HCT116 (cell line): ENCODE measurements at regions not wholly inside any gene's neighbourhood (a gene's known extent, or its start where the extent isn't known, plus 50 kb on each side); places are given as distances from the start of the nearest gene placed in this dataset.

Source experiments
- EGR1 ChIP-seq: IDR thresholded peaks from 2 replicates; pipeline ENCODE4 v1.6.1; 2012; ENCODE audit warnings: low read depth
- EZH2 ChIP-seq: fragments of 200-600 bp; sonication (generic); IDR thresholded peaks from 2 replicates; pipeline ENCODE4 v1.6.1; 2017; ENCODE audit warnings: antibody characterized with exemption, mixed run types
- EZH2phosphoT487 ChIP-seq: fragments of 200-600 bp; IDR thresholded peaks from 2 replicates; pipeline ENCODE4 v1.6.1; 2018; ENCODE audit warnings: antibody characterized with exemption, borderline replicate concordance
- POLR2A ChIP-seq: IDR thresholded peaks from 2 replicates; pipeline ENCODE4 v1.7.0; 2011; ENCODE audit warnings: borderline replicate concordance; ENCODE audit not compliant: insufficient read depth, insufficient read length; ENCODE audit errors: extremely low read depth
- POLR2AphosphoS5 ChIP-seq: IDR thresholded peaks from 2 replicates; pipeline ENCODE4 v1.6.1; 2011; ENCODE audit warnings: mild to moderate bottlenecking, low read depth, low read length, moderate library complexity
- RAD21 ChIP-seq: IDR thresholded peaks from 2 replicates; pipeline ENCODE4 v1.6.1; 2012; ENCODE audit warnings: low read depth, mild to moderate bottlenecking
- SP1 ChIP-seq: IDR thresholded peaks from 2 replicates; pipeline ENCODE4 v1.6.1; 2012; ENCODE audit warnings: low read depth
- TF ChIP-seq, protein P1 (sequence below), 3 experiments: fragments of 200-600 bp in 1 of 3; sonication (generic) in 1 of 3; IDR thresholded peaks in 2 of 3; conservative IDR thresholded peaks in 1 of 3; 2 replicates each; pipeline ENCODE4 v1.5.1; 2012 to 2017; ENCODE audit warnings: low read depth in 2 of 3, low read length in 2 of 3, antibody characterized with exemption in 1 of 3, borderline replicate concordance in 1 of 3, control low read depth in 1 of 3, mild to moderate bottlenecking in 1 of 3, mixed read lengths in 1 of 3, mixed run types in 1 of 3, moderate library complexity in 1 of 3; ENCODE audit not compliant: insufficient read depth in 1 of 3
- TF ChIP-seq, protein P2 (sequence below): IDR thresholded peaks from 2 replicates; pipeline ENCODE4 v1.6.1; 2012

DNA sequence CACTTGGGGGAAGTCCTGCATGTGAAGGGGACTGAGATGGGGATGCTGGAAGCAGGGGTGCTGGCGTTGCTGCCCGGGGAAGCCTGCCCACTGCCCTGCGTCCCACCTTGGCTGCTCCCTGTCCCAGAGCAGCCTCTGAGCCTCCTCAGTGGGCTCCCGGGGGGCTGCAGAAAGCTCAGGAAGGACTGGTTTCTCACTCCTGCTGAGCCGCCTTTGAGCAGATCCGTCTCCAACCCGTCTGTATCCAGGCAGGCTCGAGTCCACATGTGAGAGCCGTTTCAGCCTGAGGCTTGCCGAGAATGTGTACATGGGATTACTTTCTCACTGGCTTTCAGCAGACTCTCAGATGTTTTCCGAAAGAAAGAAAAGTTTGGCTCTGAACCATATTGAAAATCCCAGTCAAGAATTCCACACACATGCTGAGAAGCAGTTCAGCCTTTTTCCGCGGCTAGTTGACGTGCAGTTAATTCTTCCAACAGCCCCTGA lies 95.3 kb upstream of the COL5A1 start:
- TF ChIP-seq, protein P1, sequence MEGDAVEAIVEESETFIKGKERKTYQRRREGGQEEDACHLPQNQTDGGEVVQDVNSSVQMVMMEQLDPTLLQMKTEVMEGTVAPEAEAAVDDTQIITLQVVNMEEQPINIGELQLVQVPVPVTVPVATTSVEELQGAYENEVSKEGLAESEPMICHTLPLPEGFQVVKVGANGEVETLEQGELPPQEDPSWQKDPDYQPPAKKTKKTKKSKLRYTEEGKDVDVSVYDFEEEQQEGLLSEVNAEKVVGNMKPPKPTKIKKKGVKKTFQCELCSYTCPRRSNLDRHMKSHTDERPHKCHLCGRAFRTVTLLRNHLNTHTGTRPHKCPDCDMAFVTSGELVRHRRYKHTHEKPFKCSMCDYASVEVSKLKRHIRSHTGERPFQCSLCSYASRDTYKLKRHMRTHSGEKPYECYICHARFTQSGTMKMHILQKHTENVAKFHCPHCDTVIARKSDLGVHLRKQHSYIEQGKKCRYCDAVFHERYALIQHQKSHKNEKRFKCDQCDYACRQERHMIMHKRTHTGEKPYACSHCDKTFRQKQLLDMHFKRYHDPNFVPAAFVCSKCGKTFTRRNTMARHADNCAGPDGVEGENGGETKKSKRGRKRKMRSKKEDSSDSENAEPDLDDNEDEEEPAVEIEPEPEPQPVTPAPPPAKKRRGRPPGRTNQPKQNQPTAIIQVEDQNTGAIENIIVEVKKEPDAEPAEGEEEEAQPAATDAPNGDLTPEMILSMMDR (IDR thresholded peaks at IDR 0.05 in 2 of 3, conservative IDR thresholded peaks at IDR 0.05 in 1 of 3; ENCODE audit: borderline replicate concordance in 1 of 3, insufficient read depth in 1 of 3, low read depth in 2 of 3, low read length in 2 of 3): no peak
- TF ChIP-seq EZH2 (no peak), POLR2AphosphoS5 (no peak), POLR2A (no peak), EZH2phosphoT487 (no peak), SP1 (no peak), EGR1 (no peak), RAD21 (no peak)
- TF ChIP-seq, protein P2, sequence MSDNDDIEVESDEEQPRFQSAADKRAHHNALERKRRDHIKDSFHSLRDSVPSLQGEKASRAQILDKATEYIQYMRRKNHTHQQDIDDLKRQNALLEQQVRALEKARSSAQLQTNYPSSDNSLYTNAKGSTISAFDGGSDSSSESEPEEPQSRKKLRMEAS: no peak
